Liver (tissue), 8 donors: ENCODE measurements at regions not wholly inside any gene's neighbourhood (a gene's known extent, or its start where the extent isn't known, plus 50 kb on each side); places are given as distances from the start of the nearest gene placed in this dataset.

Experiments used
- DNase-seq: peaks from one replicate; pipeline ENCODE4 v3.0.0-alpha.2; 2017; ENCODE audit warnings: low spot score
- H3K27ac ChIP-seq, 2 donors: one replicate each; pipeline ENCODE4 v1.7.0; 2013; ENCODE audit warnings: inconsistent platforms in 2 of 2, low read length in 2 of 2, control low read depth in 1 of 2, low read depth in 1 of 2, mild to moderate bottlenecking in 1 of 2
- H3K27me3 ChIP-seq, 4 donors: one replicate each; pipeline versions ENCODE4 v1.6.1 to v1.7.0; 2013; ENCODE audit warnings: low read length in 3 of 4, inconsistent platforms in 1 of 4, mild to moderate bottlenecking in 1 of 4, moderate library complexity in 1 of 4; ENCODE audit not compliant: control insufficient read depth in 4 of 4, insufficient read depth in 4 of 4
- H3K36me3 ChIP-seq, 4 donors: one replicate each; pipeline versions ENCODE4 v1.6.1 to v1.7.0; 2013; ENCODE audit warnings: low read length in 3 of 4, mild to moderate bottlenecking in 3 of 4, low read depth in 1 of 4, moderate library complexity in 1 of 4; ENCODE audit not compliant: control insufficient read depth in 4 of 4, insufficient read depth in 3 of 4
- H3K4me1 ChIP-seq, 4 donors: one replicate each; pipeline versions ENCODE4 v1.6.1 to v1.7.0; 2013; ENCODE audit warnings: low read length in 3 of 4, mild to moderate bottlenecking in 3 of 4, moderate library complexity in 1 of 4; ENCODE audit not compliant: control insufficient read depth in 4 of 4, insufficient read depth in 4 of 4
- H3K4me3 ChIP-seq, 3 donors: one replicate each; pipeline versions ENCODE4 v1.6.1 to v1.7.0; 2013; ENCODE audit warnings: low read length in 3 of 3, control low read depth in 1 of 3, low read depth in 1 of 3, mild to moderate bottlenecking in 1 of 3
- H3K9ac ChIP-seq, 2 donors: one replicate each; pipeline ENCODE4 v1.7.0; 2013; ENCODE audit warnings: low read length in 2 of 2, mild to moderate bottlenecking in 2 of 2, moderate library complexity in 2 of 2, control low read depth in 1 of 2, low read depth in 1 of 2
- H3K9me3 ChIP-seq, 4 donors: one replicate each; pipeline versions ENCODE4 v1.6.1 to v1.7.0; 2013; ENCODE audit warnings: low read length in 3 of 4; ENCODE audit not compliant: control insufficient read depth in 4 of 4
- CTCF ChIP-seq: fragments of 150-350 bp; IDR thresholded peaks from 2 replicates; pipeline ENCODE4 v1.5.1; 2017; ENCODE audit warnings: improper control_type of control experiment, low read depth, low read length; ENCODE audit not compliant: missing input control
- EGR1 ChIP-seq, 2 donors: IDR thresholded peaks; 2 replicates each; pipeline ENCODE4 v1.6.1; 2016 to 2018; ENCODE audit warnings: antibody characterized with exemption in 2 of 2, low read depth in 2 of 2
- FOXA1 ChIP-seq: IDR thresholded peaks from 2 replicates; pipeline ENCODE4 v1.6.1; 2016; ENCODE audit warnings: antibody characterized with exemption
- HNF4A ChIP-seq, 2 donors: conservative IDR thresholded peaks; 2 replicates each; pipeline ENCODE4 v1.6.1; 2016; ENCODE audit warnings: antibody characterized with exemption in 2 of 2, mild to moderate bottlenecking in 2 of 2
- NR2F2 ChIP-seq: IDR thresholded peaks from 2 replicates; pipeline ENCODE4 v1.6.1; 2016; ENCODE audit warnings: antibody characterized with exemption
- RAD21 ChIP-seq, 2 donors: IDR thresholded peaks; 2 replicates each; pipeline ENCODE4 v1.6.1; 2016; ENCODE audit warnings: antibody characterized with exemption in 2 of 2, mild to moderate bottlenecking in 2 of 2
- REST ChIP-seq: IDR thresholded peaks from 2 replicates; pipeline ENCODE4 v1.6.1; 2016; ENCODE audit warnings: antibody characterized with exemption, mild to moderate bottlenecking
- RXRA ChIP-seq, 2 donors: IDR thresholded peaks; 2 replicates each; pipeline ENCODE4 v1.6.1; 2017 to 2018; ENCODE audit warnings: antibody characterized with exemption in 2 of 2, mild to moderate bottlenecking in 1 of 2
- SP1 ChIP-seq: IDR thresholded peaks from 2 replicates; pipeline ENCODE4 v1.6.1; 2018; ENCODE audit warnings: antibody characterized with exemption, mild to moderate bottlenecking
- TAF1 ChIP-seq: conservative IDR thresholded peaks from 2 replicates; pipeline ENCODE4 v1.6.1; 2016; ENCODE audit warnings: antibody characterized with exemption, mild to moderate bottlenecking
- YY1 ChIP-seq: IDR thresholded peaks from 2 replicates; pipeline ENCODE4 v1.6.1; 2016; ENCODE audit warnings: antibody characterized with exemption, mild to moderate bottlenecking
- WGBS: extraction: QIAGEN DNeasy Blood & Tissue Kit; methylation state at CpG from one replicate; pipeline ENCODE4 v1.1.7; 2013; 5-methylcytosine and 5-hydroxymethylcytosine counted together
- TF ChIP-seq, protein P1 (sequence below): IDR thresholded peaks from 2 replicates; pipeline ENCODE4 v1.6.1; 2016; ENCODE audit warnings: antibody characterized with exemption
- TF ChIP-seq, protein P2 (sequence below): IDR thresholded peaks from 2 replicates; pipeline ENCODE4 v1.6.1; 2016; ENCODE audit warnings: antibody characterized with exemption
- donor health status: healthy.
- donor health status: healthy.
- donor health status: healthy.
- donor health status: healthy.
- donor health status: healthy.

- TF ChIP-seq, protein P1, sequence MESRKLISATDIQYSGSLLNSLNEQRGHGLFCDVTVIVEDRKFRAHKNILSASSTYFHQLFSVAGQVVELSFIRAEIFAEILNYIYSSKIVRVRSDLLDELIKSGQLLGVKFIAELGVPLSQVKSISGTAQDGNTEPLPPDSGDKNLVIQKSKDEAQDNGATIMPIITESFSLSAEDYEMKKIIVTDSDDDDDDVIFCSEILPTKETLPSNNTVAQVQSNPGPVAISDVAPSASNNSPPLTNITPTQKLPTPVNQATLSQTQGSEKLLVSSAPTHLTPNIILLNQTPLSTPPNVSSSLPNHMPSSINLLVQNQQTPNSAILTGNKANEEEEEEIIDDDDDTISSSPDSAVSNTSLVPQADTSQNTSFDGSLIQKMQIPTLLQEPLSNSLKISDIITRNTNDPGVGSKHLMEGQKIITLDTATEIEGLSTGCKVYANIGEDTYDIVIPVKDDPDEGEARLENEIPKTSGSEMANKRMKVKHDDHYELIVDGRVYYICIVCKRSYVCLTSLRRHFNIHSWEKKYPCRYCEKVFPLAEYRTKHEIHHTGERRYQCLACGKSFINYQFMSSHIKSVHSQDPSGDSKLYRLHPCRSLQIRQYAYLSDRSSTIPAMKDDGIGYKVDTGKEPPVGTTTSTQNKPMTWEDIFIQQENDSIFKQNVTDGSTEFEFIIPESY = no peak
- TF ChIP-seq NR2F2 (no peak), RAD21 (IDR thresholded peaks at IDR 0.05) (no peak), FOXA1 (no peak), YY1 (no peak), REST (no peak), SP1 (no peak), RXRA (IDR thresholded peaks at IDR 0.05) (no peak)
- TF ChIP-seq, protein P2, sequence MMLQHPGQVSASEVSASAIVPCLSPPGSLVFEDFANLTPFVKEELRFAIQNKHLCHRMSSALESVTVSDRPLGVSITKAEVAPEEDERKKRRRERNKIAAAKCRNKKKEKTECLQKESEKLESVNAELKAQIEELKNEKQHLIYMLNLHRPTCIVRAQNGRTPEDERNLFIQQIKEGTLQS = no peak
- DNase-seq = no peak
- H3K9ac ChIP-seq = no peak overlapping the region
- H3K27me3 ChIP-seq = no peaks in the 10 kb centered on the region
- H3K36me3 ChIP-seq = no peaks in the 10 kb centered on the region
- no peak overlapping the region for H3K27ac ChIP-seq
- no peak overlapping the region for H3K4me3 ChIP-seq
- no peaks in the 10 kb centered on the region for H3K4me1 ChIP-seq
- no peaks in the 10 kb centered on the region for H3K9me3 ChIP-seq
These were observed 961.7 kb downstream of the NTRK3 start for GRCh38 chr15:87294854-87295253.

GRCh38 chr15:87293031-87293430, 963.5 kb downstream of the NTRK3 start:
- H3K9me3 ChIP-seq = no peaks in the 10 kb centered on the region
- no peak for DNase-seq
- H3K4me1 ChIP-seq = no peaks in the 10 kb centered on the region
- H3K9ac ChIP-seq = no peak overlapping the region
- TF ChIP-seq, protein P2 = no peak
- no peak overlapping the region for H3K4me3 ChIP-seq
- H3K36me3 ChIP-seq = no peaks in the 10 kb centered on the region
- H3K27ac ChIP-seq = no peak overlapping the region
- H3K27me3 ChIP-seq = no peaks in the 10 kb centered on the region
- WGBS = 82% methylated on average over 2 of the region's 2 CpGs

DNA sequence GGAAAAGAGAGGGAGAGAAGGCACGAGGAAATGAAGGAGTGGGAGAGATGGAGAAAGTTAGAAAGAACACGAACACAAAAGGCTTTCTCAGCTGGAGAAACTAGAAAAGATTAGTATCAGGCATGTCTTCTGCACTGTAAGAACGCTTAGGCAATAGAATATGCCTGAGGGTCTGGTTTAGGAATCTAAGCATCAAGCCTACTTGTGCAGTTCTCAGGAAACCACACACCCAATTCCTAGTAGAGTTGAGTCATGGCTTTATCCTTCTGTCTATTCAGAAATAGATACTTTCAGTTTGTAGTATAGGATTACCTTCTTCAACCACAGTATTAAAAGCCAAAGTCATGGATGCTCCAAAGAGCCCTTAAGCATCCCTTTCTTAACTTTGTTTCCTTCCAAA, 969.4 kb downstream of the NTRK3 start:
- 33% methylated on average over 3 of the region's 3 CpGs for WGBS

More for the DNA sequence above, 969.4 kb downstream of the NTRK3 start:
- Histone ChIP-seq H3K9me3 (no peaks in the 10 kb centered on the region), H3K27ac (no peak overlapping the region), H3K4me1 (no peaks in the 10 kb centered on the region), H3K9ac (no peak overlapping the region), H3K4me3 (no peak overlapping the region), H3K27me3 (peaks cover 0 to 2% (median 0%) of the 10 kb centered on the region in 4 donors), H3K36me3 (no peaks in the 10 kb centered on the region)
- TF ChIP-seq HNF4A (conservative IDR thresholded peaks at IDR 0.05) = no peak
- no peak for TF ChIP-seq RXRA (IDR thresholded peaks at IDR 0.05)
- TF ChIP-seq TAF1 = no peak
- no peak for TF ChIP-seq EGR1 (IDR thresholded peaks at IDR 0.05; ENCODE audit: low read depth in 2 of 2)
- TF ChIP-seq CTCF = no peak
- TF ChIP-seq FOXA1 = no peak
- TF ChIP-seq RAD21 (IDR thresholded peaks at IDR 0.05) = no peak
- TF ChIP-seq YY1 = no peak
- TF ChIP-seq SP1 = no peak
- TF ChIP-seq, protein P2 = no peak
- DNase-seq = no peak
